ENCODE measurements at regions not wholly inside any gene's neighbourhood (a gene's known extent, or its start where the extent isn't known, plus 50 kb on each side); places are given as distances from the start of the nearest gene placed in this dataset.

DNA sequence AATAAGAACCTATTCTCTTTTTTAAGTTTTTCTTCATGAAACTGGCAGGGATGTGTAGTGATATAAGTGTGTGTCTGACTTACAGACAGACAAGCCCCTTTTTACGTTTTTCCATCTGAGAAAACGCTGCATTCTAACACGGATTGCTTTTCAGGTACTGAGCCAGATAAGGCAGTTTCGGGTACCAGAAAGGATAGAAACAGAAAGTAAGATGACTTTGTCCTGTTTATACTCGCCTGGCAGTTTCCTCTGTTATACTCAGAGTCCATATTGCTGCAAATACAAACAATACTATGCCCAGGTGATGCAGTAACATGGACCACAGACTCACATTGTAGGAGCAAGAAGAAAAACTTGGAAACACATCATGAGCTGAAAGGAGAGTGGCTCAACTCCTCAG is 2320.6 kb upstream of the AGA start:
- no peak for DNase-seq (ENCODE audit: unreplicated experiment)
- H3K27ac Mint-ChIP-seq (ENCODE audit: low read depth, unreplicated experiment): peak overlapping the region; percentile 31
- ChIA-PET CTCF (interaction anchor here (0.7 kb wide), 1 partner anchor 1309 kb away, joined by 3 read pairs; no protein-coding TSS in a partner anchor), POLR2A (no interaction called here)
- H3K27me3 Mint-ChIP-seq (ENCODE audit: insufficient read depth, unreplicated experiment): no peaks in the 10 kb centered on the region
- H3K4me3 Mint-ChIP-seq (ENCODE audit: unreplicated experiment): no peak overlapping the region
- TF ChIP-seq CTCF (IDR thresholded peaks at IDR 0.05; ENCODE audit: unreplicated experiment): no peak
- H3K36me3 Mint-ChIP-seq (ENCODE audit: insufficient read depth, unreplicated experiment): no peaks in the 10 kb centered on the region
- H3K9me3 Mint-ChIP-seq (ENCODE audit: unreplicated experiment): no peaks in the 10 kb centered on the region
- intact Hi-C loops (cut with micrococcal nuclease): no loop called here
- BruUV-seq (replicated peaks): no TSS peak
- no peaks in the 10 kb centered on the region for H3K4me1 Mint-ChIP-seq (ENCODE audit: insufficient read depth, unreplicated experiment)

DNA sequence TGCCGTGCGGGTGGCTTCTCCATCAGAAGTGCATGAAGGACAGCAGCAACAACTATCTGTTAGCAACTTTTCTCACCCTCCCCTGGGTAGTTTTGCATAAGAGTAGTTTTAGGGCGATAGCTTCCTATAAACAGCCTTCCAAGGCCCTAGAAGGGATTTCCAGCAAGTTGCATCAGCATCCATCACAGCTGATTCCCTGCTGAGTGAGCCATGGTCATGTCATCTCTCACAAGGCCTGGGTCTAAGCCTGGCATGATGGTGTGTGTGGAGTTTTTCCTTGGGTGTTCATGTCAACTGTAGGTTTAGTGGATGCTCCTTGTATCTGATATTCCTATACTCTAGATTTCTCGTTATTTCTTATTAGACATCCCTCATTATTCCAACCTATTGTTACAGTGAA is 2324.7 kb upstream of the AGA start:
- DNase-seq (ENCODE audit: unreplicated experiment): no peak
- Mint-ChIP-seq H3K36me3 (ENCODE audit: insufficient read depth, unreplicated experiment) (no peaks in the 10 kb centered on the region), H3K27me3 (ENCODE audit: insufficient read depth, unreplicated experiment) (no peaks in the 10 kb centered on the region), H3K4me3 (ENCODE audit: unreplicated experiment) (no peak overlapping the region), H3K4me1 (ENCODE audit: insufficient read depth, unreplicated experiment) (no peaks in the 10 kb centered on the region), H3K27ac (ENCODE audit: low read depth, unreplicated experiment) (no peak overlapping the region), H3K9me3 (ENCODE audit: unreplicated experiment) (no peaks in the 10 kb centered on the region)
- ChIA-PET POLR2A (no interaction called here), CTCF (no interaction called here)
- no TSS peak for BruUV-seq (replicated peaks)
- intact Hi-C loops (cut with micrococcal nuclease): no loop called here
- no peak for TF ChIP-seq CTCF (IDR thresholded peaks at IDR 0.05; ENCODE audit: unreplicated experiment)

GRCh38 chr4:179768996-179769395 is 2326.8 kb upstream of the AGA start:
- ChIA-PET CTCF (no interaction called here), POLR2A (no interaction called here)
- Mint-ChIP-seq H3K4me1 (ENCODE audit: insufficient read depth, unreplicated experiment) (no peaks in the 10 kb centered on the region), H3K27me3 (ENCODE audit: insufficient read depth, unreplicated experiment) (no peaks in the 10 kb centered on the region), H3K27ac (ENCODE audit: low read depth, unreplicated experiment) (no peak overlapping the region), H3K4me3 (ENCODE audit: unreplicated experiment) (no peak overlapping the region), H3K36me3 (ENCODE audit: insufficient read depth, unreplicated experiment) (no peaks in the 10 kb centered on the region), H3K9me3 (ENCODE audit: unreplicated experiment) (no peaks in the 10 kb centered on the region)
- TF ChIP-seq CTCF (IDR thresholded peaks at IDR 0.05; ENCODE audit: unreplicated experiment): no peak
- BruUV-seq (replicated peaks): no TSS peak
- no peak for DNase-seq (ENCODE audit: unreplicated experiment)
- intact Hi-C loops (cut with micrococcal nuclease): no loop called here

DNA sequence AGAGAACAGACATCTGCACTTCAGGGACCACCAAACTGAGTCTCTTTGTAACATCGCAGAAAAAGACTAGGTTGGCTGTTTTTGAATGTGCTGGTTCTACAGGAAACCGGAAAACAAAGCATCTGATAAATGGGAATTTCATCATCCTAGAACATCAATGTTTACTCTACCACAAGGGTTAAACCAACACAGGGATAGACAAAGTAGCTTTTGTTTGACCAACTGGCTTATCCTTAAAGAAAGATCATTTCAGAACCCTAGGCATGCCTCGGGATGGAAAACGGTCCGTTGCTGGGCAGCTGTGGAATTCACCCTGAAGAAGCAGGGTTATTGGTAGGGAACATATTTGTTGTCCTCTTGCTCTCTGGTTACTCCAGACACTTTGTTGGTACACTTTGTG is 2355.5 kb upstream of the AGA start:
- DNase-seq (ENCODE audit: unreplicated experiment): no peak
- TF ChIP-seq CTCF (IDR thresholded peaks at IDR 0.05; ENCODE audit: unreplicated experiment): no peak
- H3K27ac Mint-ChIP-seq (ENCODE audit: low read depth, unreplicated experiment): no peak overlapping the region
- intact Hi-C loops (cut with micrococcal nuclease): no loop called here
- ChIA-PET CTCF (no interaction called here), POLR2A (no interaction called here)
- H3K36me3 Mint-ChIP-seq (ENCODE audit: insufficient read depth, unreplicated experiment): no peaks in the 10 kb centered on the region
- H3K27me3 Mint-ChIP-seq (ENCODE audit: insufficient read depth, unreplicated experiment): no peaks in the 10 kb centered on the region
- H3K9me3 Mint-ChIP-seq (ENCODE audit: unreplicated experiment): peaks cover 7% of the 10 kb centered on the region
- no peak overlapping the region for H3K4me3 Mint-ChIP-seq (ENCODE audit: unreplicated experiment)
- H3K4me1 Mint-ChIP-seq (ENCODE audit: insufficient read depth, unreplicated experiment): peaks cover 16% of the 10 kb centered on the region
- BruUV-seq (replicated peaks): no TSS peak
